ENCODE measurements at regions not wholly inside any gene's neighbourhood (a gene's known extent, or its start where the extent isn't known, plus 50 kb on each side); places are given as distances from the start of the nearest gene placed in this dataset.
"Not testable (repeated sequence)": the region's sequence is repeated elsewhere in the genome, so short reads cannot be mapped to it uniquely, and the experiment has no call there.

GRCh38 chr9:135355521-135356011, 124.0 kb upstream of the PPP1R26 start:
- WGBS, 2 experiments (ENCODE audit: insufficient coverage in 2 of 2), result 88 to 91% methylated on average over 16 to 18 of the region's 19 CpGs
- no peak overlapping the region for H3K27ac ChIP-seq (ENCODE audit: low read depth, low read length, severe bottlenecking)
- H3K36me3 ChIP-seq (ENCODE audit: control insufficient read depth, insufficient read depth, low read length), result no peaks in the 10 kb centered on the region
- H3K4me3 ChIP-seq (ENCODE audit: extremely low read depth, insufficient read depth, low read length, poor library complexity, severe bottlenecking), result no peak overlapping the region
- H3K4me1 ChIP-seq (ENCODE audit: control insufficient read depth, insufficient read depth, low read length, poor library complexity, severe bottlenecking), result no peaks in the 10 kb centered on the region
- H3K9me3 ChIP-seq (ENCODE audit: control insufficient read depth, low read length), result no peaks in the 10 kb centered on the region

- no peak overlapping the region for H3K4me3 ChIP-seq (ENCODE audit: extremely low read depth, insufficient read depth, low read length, poor library complexity, severe bottlenecking)
- H3K27ac ChIP-seq (ENCODE audit: low read depth, low read length, severe bottlenecking), result no peak overlapping the region
- H3K4me1 ChIP-seq (ENCODE audit: control insufficient read depth, insufficient read depth, low read length, poor library complexity, severe bottlenecking), result no peaks in the 10 kb centered on the region
- H3K36me3 ChIP-seq (ENCODE audit: control insufficient read depth, insufficient read depth, low read length), result no peaks in the 10 kb centered on the region
- H3K9me3 ChIP-seq (ENCODE audit: control insufficient read depth, low read length), result no peaks in the 10 kb centered on the region
- WGBS, 2 experiments (ENCODE audit: insufficient coverage in 2 of 2), result 94 to 95% methylated on average over 16 to 22 of the region's 26 CpGs
Observed at GRCh38 chr9:135356021-135356420, 123.6 kb upstream of the PPP1R26 start.

- no peak overlapping the region for H3K4me3 ChIP-seq (ENCODE audit: extremely low read depth, insufficient read depth, low read length, poor library complexity, severe bottlenecking)
Observed at GRCh38 chr9:135356796-135357195, 122.8 kb upstream of the PPP1R26 start.

GRCh38 chr9:135357863-135358551, 121.6 kb upstream of the PPP1R26 start:
- H3K27ac ChIP-seq (ENCODE audit: low read depth, low read length, severe bottlenecking), result no peak overlapping the region
- H3K4me1 ChIP-seq (ENCODE audit: control insufficient read depth, insufficient read depth, low read length, poor library complexity, severe bottlenecking), result no peaks in the 10 kb centered on the region
- no peaks in the 10 kb centered on the region for H3K36me3 ChIP-seq (ENCODE audit: control insufficient read depth, insufficient read depth, low read length)
- 88 to 93% methylated on average over 16 to 22 of the region's 24 CpGs for WGBS, 2 experiments (ENCODE audit: insufficient coverage in 2 of 2)
- H3K9me3 ChIP-seq (ENCODE audit: control insufficient read depth, low read length), result no peaks in the 10 kb centered on the region
- no peak overlapping the region for H3K4me3 ChIP-seq (ENCODE audit: extremely low read depth, insufficient read depth, low read length, poor library complexity, severe bottlenecking)

More at GRCh38 chr9:135356796-135357195, 122.8 kb upstream of the PPP1R26 start:
- Histone ChIP-seq H3K27ac (ENCODE audit: low read depth, low read length, severe bottlenecking) (no peak overlapping the region), H3K4me1 (ENCODE audit: control insufficient read depth, insufficient read depth, low read length, poor library complexity, severe bottlenecking) (no peaks in the 10 kb centered on the region), H3K9me3 (ENCODE audit: control insufficient read depth, low read length) (no peaks in the 10 kb centered on the region), H3K36me3 (ENCODE audit: control insufficient read depth, insufficient read depth, low read length) (no peaks in the 10 kb centered on the region)
- 79 to 94% methylated on average over 2 of the region's 5 CpGs for WGBS, 2 experiments (ENCODE audit: insufficient coverage in 2 of 2)

GRCh38 chr9:135358552-135358940, 121.0 kb upstream of the PPP1R26 start:
- H3K9me3 ChIP-seq (ENCODE audit: control insufficient read depth, low read length), result no peaks in the 10 kb centered on the region
- 90 to 95% methylated on average over 12 to 13 of the region's 13 CpGs for WGBS, 2 experiments (ENCODE audit: insufficient coverage in 2 of 2)
- no peaks in the 10 kb centered on the region for H3K4me1 ChIP-seq (ENCODE audit: control insufficient read depth, insufficient read depth, low read length, poor library complexity, severe bottlenecking)
- no peaks in the 10 kb centered on the region for H3K36me3 ChIP-seq (ENCODE audit: control insufficient read depth, insufficient read depth, low read length)
- H3K4me3 ChIP-seq (ENCODE audit: extremely low read depth, insufficient read depth, low read length, poor library complexity, severe bottlenecking), result no peak overlapping the region
- H3K27ac ChIP-seq (ENCODE audit: low read depth, low read length, severe bottlenecking), result no peak overlapping the region

- H3K4me3 ChIP-seq (ENCODE audit: extremely low read depth, insufficient read depth, low read length, poor library complexity, severe bottlenecking), result no peak overlapping the region
Observed at GRCh38 chr9:135359764-135360163, 119.8 kb upstream of the PPP1R26 start.

GRCh38 chr9:135360617-135361016, 119.0 kb upstream of the PPP1R26 start:
- no peak overlapping the region for H3K27ac ChIP-seq (ENCODE audit: low read depth, low read length, severe bottlenecking)
- H3K36me3 ChIP-seq (ENCODE audit: control insufficient read depth, insufficient read depth, low read length), result no peaks in the 10 kb centered on the region
- 88 to 92% methylated on average over 4 to 6 of the region's 7 CpGs for WGBS, 2 experiments (ENCODE audit: insufficient coverage in 2 of 2)
- no peaks in the 10 kb centered on the region for H3K4me1 ChIP-seq (ENCODE audit: control insufficient read depth, insufficient read depth, low read length, poor library complexity, severe bottlenecking)
- H3K4me3 ChIP-seq (ENCODE audit: extremely low read depth, insufficient read depth, low read length, poor library complexity, severe bottlenecking), result no peak overlapping the region
- H3K9me3 ChIP-seq (ENCODE audit: control insufficient read depth, low read length), result no peaks in the 10 kb centered on the region

More at GRCh38 chr9:135359764-135360163, 119.8 kb upstream of the PPP1R26 start:
- Histone ChIP-seq H3K27ac (ENCODE audit: low read depth, low read length, severe bottlenecking) (no peak overlapping the region), H3K9me3 (ENCODE audit: control insufficient read depth, low read length) (no peaks in the 10 kb centered on the region), H3K36me3 (ENCODE audit: control insufficient read depth, insufficient read depth, low read length) (no peaks in the 10 kb centered on the region), H3K4me1 (ENCODE audit: control insufficient read depth, insufficient read depth, low read length, poor library complexity, severe bottlenecking) (no peaks in the 10 kb centered on the region)
- WGBS, 2 experiments (ENCODE audit: insufficient coverage in 2 of 2), result 79 to 92% methylated on average over 3 to 4 of the region's 5 CpGs

GRCh38 chr9:135361668-135362067, 117.9 kb upstream of the PPP1R26 start:
- H3K4me1 ChIP-seq (ENCODE audit: control insufficient read depth, insufficient read depth, low read length, poor library complexity, severe bottlenecking); H3K36me3 ChIP-seq (ENCODE audit: control insufficient read depth, insufficient read depth, low read length); H3K4me3 ChIP-seq (ENCODE audit: extremely low read depth, insufficient read depth, low read length, poor library complexity, severe bottlenecking); H3K9me3 ChIP-seq (ENCODE audit: control insufficient read depth, low read length); H3K27ac ChIP-seq (ENCODE audit: low read depth, low read length, severe bottlenecking): not testable (repeated sequence)

GRCh38 chr9:135363596-135363995, 116.0 kb upstream of the PPP1R26 start:
- H3K36me3 ChIP-seq (ENCODE audit: control insufficient read depth, insufficient read depth, low read length), result no peaks in the 10 kb centered on the region
- H3K9me3 ChIP-seq (ENCODE audit: control insufficient read depth, low read length), result no peaks in the 10 kb centered on the region
- no peak overlapping the region for H3K4me3 ChIP-seq (ENCODE audit: extremely low read depth, insufficient read depth, low read length, poor library complexity, severe bottlenecking)
- no peak overlapping the region for H3K27ac ChIP-seq (ENCODE audit: low read depth, low read length, severe bottlenecking)
- H3K4me1 ChIP-seq (ENCODE audit: control insufficient read depth, insufficient read depth, low read length, poor library complexity, severe bottlenecking), result no peaks in the 10 kb centered on the region
- WGBS, 2 experiments (ENCODE audit: insufficient coverage in 2 of 2), result 88 to 92% methylated on average over 6 to 7 of the region's 7 CpGs

GRCh38 chr9:135365013-135365768, 114.4 kb upstream of the PPP1R26 start:
- Histone ChIP-seq H3K4me3 (ENCODE audit: extremely low read depth, insufficient read depth, low read length, poor library complexity, severe bottlenecking) (no peak overlapping the region), H3K27ac (ENCODE audit: low read depth, low read length, severe bottlenecking) (no peak overlapping the region), H3K36me3 (ENCODE audit: control insufficient read depth, insufficient read depth, low read length) (no peaks in the 10 kb centered on the region), H3K4me1 (ENCODE audit: control insufficient read depth, insufficient read depth, low read length, poor library complexity, severe bottlenecking) (no peaks in the 10 kb centered on the region), H3K9me3 (ENCODE audit: control insufficient read depth, low read length) (no peaks in the 10 kb centered on the region)
- WGBS, 2 experiments (ENCODE audit: insufficient coverage in 2 of 2), result 63 to 70% methylated on average over 6 to 8 of the region's 10 CpGs

GRCh38 chr9:135366104-135366503, 113.5 kb upstream of the PPP1R26 start:
- Histone ChIP-seq H3K36me3 (ENCODE audit: control insufficient read depth, insufficient read depth, low read length) (no peaks in the 10 kb centered on the region), H3K4me1 (ENCODE audit: control insufficient read depth, insufficient read depth, low read length, poor library complexity, severe bottlenecking) (no peaks in the 10 kb centered on the region), H3K9me3 (ENCODE audit: control insufficient read depth, low read length) (no peaks in the 10 kb centered on the region), H3K4me3 (ENCODE audit: extremely low read depth, insufficient read depth, low read length, poor library complexity, severe bottlenecking) (no peak overlapping the region), H3K27ac (ENCODE audit: low read depth, low read length, severe bottlenecking) (no peak overlapping the region)
- 68 to 95% methylated on average over 2 to 3 of the region's 3 CpGs for WGBS, 2 experiments (ENCODE audit: insufficient coverage in 2 of 2)
